ENCODE measurements at regions not wholly inside any gene's neighbourhood (a gene's known extent, or its start where the extent isn't known, plus 50 kb on each side); places are given as distances from the start of the nearest gene placed in this dataset.

- no peak for TF ChIP-seq CTCF (IDR thresholded peaks at IDR 0.05 in 8 of 11, conservative IDR thresholded peaks at IDR 0.05 in 3 of 11)
- TF ChIP-seq POLR2A (IDR thresholded peaks at IDR 0.05): no peak
These were observed 384.6 kb upstream of the IGFBP7 start for GRCh38 chr4:57494821-57495220.

All from spleen (tissue), 7 donors.